Prostate gland (tissue), 2 donors: ENCODE measurements at regions not wholly inside any gene's neighbourhood (a gene's known extent, or its start where the extent isn't known, plus 50 kb on each side); places are given as distances from the start of the nearest gene placed in this dataset.

Experiments used
- DNase-seq: peaks from one replicate; pipeline ENCODE4 v3.0.0-alpha.2; 2019; ENCODE audit warnings: low spot score
- H3K27ac ChIP-seq, 2 donors: fragments of 200-600 bp; sonication (generic); 2 replicates each; pipeline ENCODE4 v1.5.1; 2017 to 2019
- H3K27me3 ChIP-seq: fragments of 200-600 bp; sonication (generic); replicated peaks from 2 replicates; pipeline ENCODE4 v1.5.1; 2019; ENCODE audit not compliant: insufficient read depth
- H3K36me3 ChIP-seq, 2 donors: fragments of 200-600 bp; sonication (generic); 1 replicate in 1 of 2; 2 replicates in 1 of 2; pipeline versions ENCODE4 v1.5.1 to v1.8.1; 2017 to 2019
- H3K4me1 ChIP-seq: fragments of 200-600 bp; sonication (generic); replicated peaks from 2 replicates; pipeline ENCODE4 v1.5.1; 2019
- H3K4me3 ChIP-seq, 2 donors: fragments of 200-600 bp; sonication (generic); 2 replicates each; pipeline ENCODE4 v1.5.1; 2017 to 2019
- H3K9me3 ChIP-seq: fragments of 200-600 bp; sonication (generic); 2 replicates; pipeline ENCODE4 v1.5.1; 2017
- POLR2A ChIP-seq: fragments of 450-650 bp; IDR thresholded peaks from one replicate; pipeline ENCODE4 v1.6.1; 2016; ENCODE audit warnings: antibody characterized with exemption, mild to moderate bottlenecking
- POLR2AphosphoS5 ChIP-seq: sonication (generic); formaldehyde crosslinking; IDR thresholded peaks from one replicate; pipeline ENCODE4 v1.6.1; 2017; ENCODE audit warnings: antibody characterized with exemption
- WGBS: methylation state at CpG from one replicate; pipeline ENCODE4 v1.1.5; 2018; 5-methylcytosine and 5-hydroxymethylcytosine counted together
- intact Hi-C: fragments of 100-400 bp; cut with DNase I; formaldehyde crosslinking; loops from one replicate; pipeline ENCODE4 v1.14.2; 2022
- TF ChIP-seq, protein P1 (sequence below), 4 experiments: fragments of 200-600 bp in 2 of 4; fragments of 450-650 bp in 2 of 4; sonication (generic) in 2 of 4; IDR thresholded peaks; 1 replicate in 3 of 4; 2 replicates in 1 of 4; pipeline ENCODE4 v1.5.1; 2016 to 2019; ENCODE audit warnings: antibody characterized with exemption in 4 of 4, mild to moderate bottlenecking in 2 of 4, moderate library complexity in 2 of 4

DNA sequence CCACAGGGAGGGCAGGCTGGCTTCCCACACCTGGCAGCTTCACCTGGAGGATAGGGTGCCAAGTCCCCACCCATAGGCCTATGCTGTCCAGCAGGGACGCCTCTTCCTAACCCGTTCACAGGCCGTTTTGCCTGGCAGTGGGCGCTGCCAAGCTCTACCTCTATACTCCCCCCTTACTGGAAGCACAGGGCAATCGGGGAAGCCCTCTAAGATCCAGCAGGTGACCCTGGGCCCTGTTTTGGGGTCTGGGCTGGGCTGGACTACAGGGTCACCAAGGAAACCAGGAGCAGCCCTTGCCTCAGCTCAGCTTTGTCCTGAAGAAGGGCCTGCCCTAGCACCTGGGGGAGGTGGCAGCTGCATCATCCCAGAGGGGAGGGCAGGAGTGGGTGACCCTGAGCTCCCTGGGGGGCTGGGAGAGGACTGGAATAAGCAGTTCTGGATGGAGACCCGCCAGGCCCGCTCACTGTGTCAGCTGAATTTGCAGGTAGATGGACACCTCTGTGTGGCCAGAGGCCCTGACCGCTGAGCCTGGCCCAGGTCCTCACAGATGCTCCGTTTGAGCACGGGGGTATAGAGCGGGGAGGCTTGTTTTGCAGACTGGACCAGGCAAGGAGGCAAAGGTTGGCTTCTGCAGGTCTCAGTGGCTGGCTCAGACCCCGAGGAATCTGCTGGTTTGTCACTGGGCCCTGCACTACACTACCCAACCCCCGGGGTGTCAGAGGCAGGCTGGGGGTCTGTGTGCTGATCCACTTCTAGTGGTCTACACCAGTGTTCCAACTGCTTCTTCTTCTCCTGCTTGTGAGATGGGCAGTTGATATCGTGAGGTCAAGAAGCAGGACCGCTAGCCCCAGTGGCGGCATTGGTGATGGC lies 163.1 kb downstream of the ASB1 start:
- no peak for DNase-seq
- TF ChIP-seq POLR2A (no peak), POLR2AphosphoS5 (no peak)
- TF ChIP-seq, protein P1, sequence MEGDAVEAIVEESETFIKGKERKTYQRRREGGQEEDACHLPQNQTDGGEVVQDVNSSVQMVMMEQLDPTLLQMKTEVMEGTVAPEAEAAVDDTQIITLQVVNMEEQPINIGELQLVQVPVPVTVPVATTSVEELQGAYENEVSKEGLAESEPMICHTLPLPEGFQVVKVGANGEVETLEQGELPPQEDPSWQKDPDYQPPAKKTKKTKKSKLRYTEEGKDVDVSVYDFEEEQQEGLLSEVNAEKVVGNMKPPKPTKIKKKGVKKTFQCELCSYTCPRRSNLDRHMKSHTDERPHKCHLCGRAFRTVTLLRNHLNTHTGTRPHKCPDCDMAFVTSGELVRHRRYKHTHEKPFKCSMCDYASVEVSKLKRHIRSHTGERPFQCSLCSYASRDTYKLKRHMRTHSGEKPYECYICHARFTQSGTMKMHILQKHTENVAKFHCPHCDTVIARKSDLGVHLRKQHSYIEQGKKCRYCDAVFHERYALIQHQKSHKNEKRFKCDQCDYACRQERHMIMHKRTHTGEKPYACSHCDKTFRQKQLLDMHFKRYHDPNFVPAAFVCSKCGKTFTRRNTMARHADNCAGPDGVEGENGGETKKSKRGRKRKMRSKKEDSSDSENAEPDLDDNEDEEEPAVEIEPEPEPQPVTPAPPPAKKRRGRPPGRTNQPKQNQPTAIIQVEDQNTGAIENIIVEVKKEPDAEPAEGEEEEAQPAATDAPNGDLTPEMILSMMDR (IDR thresholded peaks at IDR 0.05) = no peak
- Histone ChIP-seq H3K4me3 (no peak overlapping the region), H3K27me3 (no peaks in the 10 kb centered on the region), H3K36me3 (no peaks in the 10 kb centered on the region), H3K9me3 (no peaks in the 10 kb centered on the region), H3K27ac (no peak overlapping the region), H3K4me1 (no peaks in the 10 kb centered on the region)
- intact Hi-C loops = loop anchor here (10.0 kb wide), 1 partner anchor 195 kb away; no protein-coding TSS in a partner anchor
- WGBS = 83% methylated on average over 16 of the region's 16 CpGs

DNA sequence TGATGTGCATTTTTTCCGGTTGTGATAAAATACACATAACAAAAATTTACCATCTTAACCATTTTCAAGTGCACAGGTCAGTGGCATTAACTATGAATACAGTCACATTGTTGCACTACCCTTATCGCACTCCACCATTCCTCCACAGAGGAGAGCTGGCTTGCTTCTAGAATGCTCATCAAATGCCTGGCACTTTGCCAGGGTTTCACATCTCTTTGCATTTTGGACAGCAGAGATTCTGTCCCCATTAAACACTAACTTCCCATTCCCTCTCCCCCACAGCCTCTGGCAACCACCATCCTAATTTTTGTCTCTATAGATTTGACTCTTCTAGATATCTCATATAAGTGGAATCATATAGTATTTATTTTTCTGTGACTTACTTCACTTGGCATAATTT lies 165.0 kb downstream of the ASB1 start:
- Histone ChIP-seq H3K27ac (no peak overlapping the region), H3K4me3 (no peak overlapping the region), H3K27me3 (no peaks in the 10 kb centered on the region), H3K9me3 (no peaks in the 10 kb centered on the region), H3K4me1 (peaks cover 3% of the 10 kb centered on the region), H3K36me3 (no peaks in the 10 kb centered on the region)
- intact Hi-C loops = loop anchor here (10.0 kb wide), 1 partner anchor 193 kb away; no protein-coding TSS in a partner anchor
- no peak for DNase-seq
- TF ChIP-seq, protein P1 (IDR thresholded peaks at IDR 0.05) = no peak
- TF ChIP-seq POLR2AphosphoS5 = no peak
- no peak for TF ChIP-seq POLR2A
- 44% methylated on average over 2 of the region's 2 CpGs for whole genome bisulfite sequencing

DNA sequence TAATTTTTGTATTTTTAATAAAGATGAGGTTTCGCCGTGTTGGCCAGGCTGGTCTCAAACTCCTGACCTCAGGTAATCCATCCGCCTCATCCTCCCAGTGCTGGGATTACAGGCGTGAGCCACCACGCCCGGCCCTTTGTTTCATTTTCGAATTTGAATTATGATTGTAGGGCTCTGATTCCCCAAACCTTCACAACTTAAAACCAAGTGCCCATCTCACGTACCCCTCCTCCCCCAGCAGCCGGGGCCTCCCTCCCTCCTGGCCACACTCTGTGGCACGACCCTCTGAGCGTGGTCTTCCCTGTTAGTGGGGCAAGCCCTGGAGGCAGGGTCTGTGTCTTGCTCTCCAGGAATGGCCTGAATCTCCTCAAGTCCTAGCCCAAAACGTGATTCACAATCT lies 166.5 kb downstream of the ASB1 start:
- intact Hi-C loops = loop anchor here (10.0 kb wide), 1 partner anchor 192 kb away; no protein-coding TSS in a partner anchor
- Histone ChIP-seq H3K27me3 (no peaks in the 10 kb centered on the region), H3K36me3 (no peaks in the 10 kb centered on the region), H3K4me3 (no peak overlapping the region), H3K4me1 (peaks cover 14% of the 10 kb centered on the region), H3K27ac (no peak overlapping the region), H3K9me3 (no peaks in the 10 kb centered on the region)
- no peak for DNase-seq
- 89% methylated on average over 12 of the region's 12 CpGs for WGBS
- TF ChIP-seq, protein P1 (IDR thresholded peaks at IDR 0.05) = no peak
- TF ChIP-seq POLR2A = no peak
- no peak for TF ChIP-seq POLR2AphosphoS5

DNA sequence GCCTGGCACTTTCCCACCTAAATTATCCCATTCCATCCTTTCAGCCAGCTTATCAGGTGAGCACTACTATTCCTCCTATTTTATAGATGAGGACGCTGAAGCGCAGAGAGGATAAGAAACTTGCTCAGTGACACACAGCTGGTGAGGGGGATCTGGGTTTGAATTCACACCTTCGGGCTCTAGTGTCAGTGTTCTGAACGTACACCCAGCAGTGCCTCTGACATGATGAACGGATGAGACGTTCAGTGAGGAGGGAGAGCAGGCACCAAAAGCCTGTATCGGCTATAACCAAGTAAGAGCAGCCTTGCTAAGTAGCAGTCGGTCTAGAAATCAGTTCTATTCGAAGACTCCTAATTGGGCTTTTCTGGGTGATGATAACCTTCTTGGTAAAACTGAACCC lies 167.0 kb downstream of the ASB1 start:
- Histone ChIP-seq H3K9me3 (no peaks in the 10 kb centered on the region), H3K4me1 (peaks cover 14% of the 10 kb centered on the region), H3K27me3 (no peaks in the 10 kb centered on the region), H3K36me3 (no peaks in the 10 kb centered on the region), H3K4me3 (no peak overlapping the region), H3K27ac (no peak overlapping the region)
- DNase-seq = no peak
- 91% methylated on average over 9 of the region's 9 CpGs for WGBS
- TF ChIP-seq, protein P1 (IDR thresholded peaks at IDR 0.05) = no peak
- TF ChIP-seq POLR2AphosphoS5 (no peak), POLR2A (no peak)
- intact Hi-C loops = loop anchor here (10.0 kb wide), 1 partner anchor 191 kb away; no protein-coding TSS in a partner anchor
